RWPE1 (cell line): ENCODE measurements at regions not wholly inside any gene's neighbourhood (a gene's known extent, or its start where the extent isn't known, plus 50 kb on each side); places are given as distances from the start of the nearest gene placed in this dataset.

Source experiments
- CTCF ChIA-PET: fragments of 350-600 bp; sonication (Branson Sonifier 250); formaldehyde crosslinking; extraction: SDS; loops from one replicate; lab custom pipeline; 2021; lab: Yijun Ruan, JAX
- POLR2A ChIA-PET: fragments of 400-600 bp; formaldehyde crosslinking; extraction: SDS; loops from one replicate; lab custom pipeline; 2020; ENCODE audit warnings: antibody characterized with exemption; ENCODE audit not compliant: low non-redundant PET; lab: Yijun Ruan, JAX
- DNase-seq: peaks from one replicate; pipeline ENCODE4 v3.0.0; 2012; ENCODE audit warnings: low spot score
- H3K27ac ChIP-seq: fragments of 450-650 bp; 2 replicates; pipeline ENCODE4 v1.5.1; 2017
- CTCF ChIP-seq: fragments of 450-650 bp; conservative IDR thresholded peaks from 2 replicates; pipeline ENCODE4 v1.5.1; 2017; ENCODE audit warnings: low read depth, mild to moderate bottlenecking

GRCh38 chr22:49667236-49667635 lies 160.4 kb downstream of the BRD1 start:
- no peak for TF ChIP-seq CTCF
- ChIA-PET CTCF (no interaction called here), POLR2A (no interaction called here)
- no peak for DNase-seq
- H3K27ac ChIP-seq, result no peak overlapping the region

DNA sequence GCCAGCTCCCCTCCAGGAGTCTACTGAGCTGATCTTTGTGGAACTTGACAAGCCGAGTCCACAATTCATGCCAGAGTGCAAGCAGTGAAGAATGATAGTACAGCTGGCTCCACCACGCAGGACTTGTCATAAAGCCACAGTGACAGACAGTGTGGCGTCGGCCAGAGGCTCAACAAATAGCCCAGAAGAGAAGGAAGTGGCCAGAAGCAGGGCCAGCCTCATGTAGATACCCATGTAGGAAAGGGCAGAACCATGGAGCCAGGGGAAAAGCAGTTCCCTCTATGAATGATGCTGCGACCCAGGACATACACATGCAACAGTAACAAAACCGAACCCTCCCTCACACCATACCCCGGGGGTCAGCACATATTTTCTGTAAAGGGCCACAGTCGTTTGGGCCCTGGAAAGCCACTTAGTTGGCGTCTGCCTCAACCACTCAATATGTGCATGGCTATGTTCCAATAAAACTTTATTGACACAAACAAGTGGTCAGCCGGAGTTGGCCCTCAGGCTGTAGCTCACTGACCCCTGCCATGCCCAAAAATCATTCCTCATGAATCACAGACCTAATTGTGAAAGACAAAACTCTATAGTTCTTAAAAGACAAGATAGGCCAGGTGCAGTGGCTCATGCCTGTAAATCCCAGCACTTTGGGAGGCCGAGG lies 161.4 kb downstream of the BRD1 start:
- POLR2A ChIA-PET, result no interaction called here
- no peak for DNase-seq
- CTCF ChIA-PET, result no interaction called here
- no peak for TF ChIP-seq CTCF
- no peak overlapping the region for H3K27ac ChIP-seq

DNA sequence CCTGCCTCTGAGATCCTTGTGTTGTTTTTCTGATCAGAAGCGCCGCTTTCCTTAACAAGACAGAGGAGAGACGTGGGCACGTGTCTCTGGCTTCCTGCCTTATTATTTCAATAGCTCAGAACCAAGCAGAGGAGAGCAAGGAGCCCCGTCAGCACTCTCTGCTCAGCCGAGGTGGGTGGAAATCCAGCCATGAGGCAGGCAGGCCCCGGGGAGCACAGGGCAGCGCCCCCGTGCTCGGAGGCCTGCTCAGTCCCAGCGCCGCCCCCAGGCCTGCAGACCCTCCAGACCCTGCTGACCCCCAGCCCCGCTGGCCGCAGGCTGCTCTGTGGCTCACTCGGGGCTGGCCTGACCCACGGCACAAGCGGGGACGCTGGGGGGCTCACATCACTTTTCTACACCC lies 162.8 kb downstream of the BRD1 start:
- no peak for TF ChIP-seq CTCF
- no peak for DNase-seq
- CTCF ChIA-PET, result no interaction called here
- no peak overlapping the region for H3K27ac ChIP-seq
- POLR2A ChIA-PET, result no interaction called here

DNA sequence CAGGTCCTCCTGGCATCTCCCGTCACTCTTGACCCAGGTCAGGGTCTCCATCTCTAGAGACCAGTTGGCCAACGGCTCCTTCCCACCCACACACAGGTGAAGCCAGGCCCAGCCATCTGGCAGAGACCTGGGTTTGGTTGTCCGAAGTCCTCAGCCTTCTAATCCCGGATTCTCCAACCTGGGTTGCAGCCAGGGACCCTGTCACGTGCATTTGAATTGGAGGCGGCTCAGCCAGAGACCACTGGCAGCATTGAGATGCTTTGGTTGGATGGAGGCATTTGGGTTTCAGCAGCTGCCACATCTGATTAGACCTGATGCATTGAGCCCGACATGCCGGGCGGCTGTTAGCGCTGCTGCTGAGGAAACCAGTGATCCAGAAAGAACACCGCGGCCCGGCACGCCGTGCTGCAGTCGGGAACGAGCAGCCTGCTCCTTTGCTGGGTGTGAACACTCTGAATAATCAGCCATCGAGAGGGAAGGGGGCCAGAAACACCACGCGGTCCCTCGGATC lies 163.2 kb downstream of the BRD1 start:
- no peak overlapping the region for H3K27ac ChIP-seq
- TF ChIP-seq CTCF, result no peak
- POLR2A ChIA-PET, result no interaction called here
- DNase-seq, result no peak
- CTCF ChIA-PET, result no interaction called here

- no peak for TF ChIP-seq CTCF
- no peak overlapping the region for H3K27ac ChIP-seq
- POLR2A ChIA-PET, result no interaction called here
- CTCF ChIA-PET, result no interaction called here
- DNase-seq, result no peak
Observed at GRCh38 chr22:49663823-49664222, 163.8 kb downstream of the BRD1 start.

DNA sequence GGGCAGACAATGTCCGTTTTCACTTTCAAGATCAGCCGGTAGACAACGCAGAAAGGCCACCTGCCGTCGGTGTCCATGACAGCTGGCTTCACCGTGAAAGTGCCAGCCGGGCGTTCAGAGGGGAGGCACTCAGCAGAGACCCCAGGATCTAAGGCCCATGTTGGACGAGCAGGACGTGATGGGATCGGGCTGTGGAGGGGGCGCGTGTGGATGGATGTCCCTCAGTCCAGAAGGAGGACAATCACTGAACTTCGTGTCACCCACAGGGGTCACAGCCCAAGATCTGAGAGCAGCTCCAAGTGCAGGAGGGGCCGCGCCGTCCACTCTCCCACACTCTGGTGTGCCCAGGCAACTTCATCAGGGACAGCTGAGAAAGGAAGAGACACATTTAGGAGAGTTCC lies 164.4 kb downstream of the BRD1 start:
- no peak overlapping the region for H3K27ac ChIP-seq
- ChIA-PET CTCF (no interaction called here), POLR2A (no interaction called here)
- TF ChIP-seq CTCF, result no peak
- no peak for DNase-seq
